NCI-H146 treated with DMSO at 0.1 percent for 48 hours (cell line): ENCODE measurements at regions not wholly inside any gene's neighbourhood (a gene's known extent, or its start where the extent isn't known, plus 50 kb on each side); places are given as distances from the start of the nearest gene placed in this dataset.
"Not testable (repeated sequence)": the region's sequence is repeated elsewhere in the genome, so short reads cannot be mapped to it uniquely, and the experiment has no call there.

Experiments used
- DNase-seq: peaks from one replicate; lab custom pipeline; 2025; ENCODE audit not compliant: unreplicated experiment; lab: John Stamatoyannopoulos, UW

GRCh38 chr4:58871509-58871908 is 1761.3 kb upstream of the IGFBP7 start:
- DNase-seq = no peak

GRCh38 chr4:58849026-58849425 is 1738.8 kb upstream of the IGFBP7 start:
- DNase-seq = no peak

GRCh38 chr4:58843455-58843854 is 1733.3 kb upstream of the IGFBP7 start:
- DNase-seq = no peak

GRCh38 chr4:58833126-58833525 is 1722.9 kb upstream of the IGFBP7 start:
- no peak for DNase-seq

GRCh38 chr4:58825278-58825677 is 1715.1 kb upstream of the IGFBP7 start:
- no peak for DNase-seq

- DNase-seq = not testable (repeated sequence)
Observed at GRCh38 chr4:58818560-58818959, 1708.4 kb upstream of the IGFBP7 start.

GRCh38 chr4:58809948-58810347 is 1699.8 kb upstream of the IGFBP7 start:
- DNase-seq = peak; percentile 71

GRCh38 chr4:58809366-58809765 is 1699.2 kb upstream of the IGFBP7 start:
- no peak for DNase-seq

GRCh38 chr4:58808817-58809216 is 1698.6 kb upstream of the IGFBP7 start:
- DNase-seq = no peak

GRCh38 chr4:58807843-58808615 is 1697.8 kb upstream of the IGFBP7 start:
- no peak for DNase-seq

GRCh38 chr4:58776627-58777026 is 1666.4 kb upstream of the IGFBP7 start:
- no peak for DNase-seq

GRCh38 chr4:58767598-58767997 is 1657.4 kb upstream of the IGFBP7 start:
- no peak for DNase-seq

- DNase-seq = no peak
Observed at GRCh38 chr4:58766763-58767162, 1656.6 kb upstream of the IGFBP7 start.

- DNase-seq = no peak
Observed at GRCh38 chr4:58761563-58761962, 1651.4 kb upstream of the IGFBP7 start.

- peak; percentile 50 for DNase-seq
Observed at GRCh38 chr4:58760737-58761136, 1650.6 kb upstream of the IGFBP7 start.

GRCh38 chr4:58760100-58760499 is 1649.9 kb upstream of the IGFBP7 start:
- DNase-seq = no peak

GRCh38 chr4:58749206-58749605 is 1639.0 kb upstream of the IGFBP7 start:
- DNase-seq = peak; percentile 79

- DNase-seq = no peak
Observed at GRCh38 chr4:58740897-58741296, 1630.7 kb upstream of the IGFBP7 start.

GRCh38 chr4:58739275-58739674 is 1629.1 kb upstream of the IGFBP7 start:
- DNase-seq = no peak

GRCh38 chr4:58738375-58738774 is 1628.2 kb upstream of the IGFBP7 start:
- DNase-seq = no peak

- DNase-seq = no peak
Observed at GRCh38 chr4:58734030-58734674, 1624.0 kb upstream of the IGFBP7 start.

GRCh38 chr4:58732973-58733372 is 1622.8 kb upstream of the IGFBP7 start:
- DNase-seq = no peak

GRCh38 chr4:58723954-58724353 is 1613.8 kb upstream of the IGFBP7 start:
- no peak for DNase-seq
